Activated T-cell treated with anti-CD3 and anti-CD28 coated beads, Interleukin-2, amount 50 U/mL, for 72 hours (primary cell): ENCODE measurements at regions not wholly inside any gene's neighbourhood (a gene's known extent, or its start where the extent isn't known, plus 50 kb on each side); places are given as distances from the start of the nearest gene placed in this dataset.

Experiments used
- ATAC-seq, 2 donors: fragments of 150-1000 bp; cut with Tn5 transposase; replicated peaks in 1 of 2; 2 replicates each; pipeline ENCODE4 v1.10.0; 2021; ENCODE audit warnings: moderate library complexity in 2 of 2, mild to moderate bottlenecking in 1 of 2
- DNase-seq, 2 donors: peaks; one replicate each; pipeline ENCODE4 v3.0.0; 2021 to 2022; ENCODE audit warnings: mixed read lengths in 1 of 2
- H3K27ac Mint-ChIP-seq: one replicate; pipeline ENCODE4 v1.8.0; 2022; ENCODE audit warnings: mild to moderate bottlenecking, moderate library complexity, mixed read lengths
- H3K27me3 Mint-ChIP-seq: one replicate; pipeline ENCODE4 v1.8.0; 2022; ENCODE audit warnings: low read depth, mixed read lengths
- H3K36me3 Mint-ChIP-seq, 2 donors: one replicate each; pipeline ENCODE4 v1.8.0; 2022; ENCODE audit warnings: mixed read lengths in 2 of 2, mild to moderate bottlenecking in 1 of 2; ENCODE audit not compliant: insufficient read depth in 2 of 2
- H3K4me1 Mint-ChIP-seq: one replicate; pipeline ENCODE4 v1.8.0; 2022; ENCODE audit warnings: low read depth, mixed read lengths
- H3K4me3 Mint-ChIP-seq, 2 donors: one replicate each; pipeline ENCODE4 v1.8.0; 2022; ENCODE audit warnings: mild to moderate bottlenecking in 2 of 2, mixed read lengths in 2 of 2, moderate library complexity in 2 of 2
- H3K9me3 Mint-ChIP-seq, 2 donors: one replicate each; pipeline ENCODE4 v1.8.0; 2022; ENCODE audit warnings: mixed read lengths in 2 of 2

DNA sequence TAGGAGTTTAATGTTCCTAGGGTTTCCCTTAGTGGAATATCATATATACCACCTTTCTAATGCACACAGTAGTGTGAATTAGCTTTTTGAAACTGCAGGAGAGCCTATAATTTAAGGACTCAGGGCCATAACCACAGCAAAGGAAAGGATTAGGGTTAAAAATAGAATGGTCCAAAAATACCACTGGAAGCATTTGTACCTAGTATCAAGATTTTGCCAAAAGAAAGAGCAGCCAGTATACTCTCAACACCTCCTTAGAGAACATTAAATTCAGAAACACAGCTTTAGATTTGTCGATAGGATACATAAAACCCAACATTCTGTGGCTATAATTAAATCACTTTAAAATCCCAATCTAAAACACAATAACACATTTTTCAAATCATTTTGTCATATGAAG, 634.9 kb downstream of the EPHA4 start:
- Mint-ChIP-seq H3K36me3 (no peaks in the 10 kb centered on the region), H3K4me3 (no peak overlapping the region), H3K4me1 (peaks cover 5% of the 10 kb centered on the region), H3K27ac (no peak overlapping the region), H3K9me3 (no peaks in the 10 kb centered on the region), H3K27me3 (no peaks in the 10 kb centered on the region)
- ATAC-seq, result no peak
- no peak for DNase-seq

DNA sequence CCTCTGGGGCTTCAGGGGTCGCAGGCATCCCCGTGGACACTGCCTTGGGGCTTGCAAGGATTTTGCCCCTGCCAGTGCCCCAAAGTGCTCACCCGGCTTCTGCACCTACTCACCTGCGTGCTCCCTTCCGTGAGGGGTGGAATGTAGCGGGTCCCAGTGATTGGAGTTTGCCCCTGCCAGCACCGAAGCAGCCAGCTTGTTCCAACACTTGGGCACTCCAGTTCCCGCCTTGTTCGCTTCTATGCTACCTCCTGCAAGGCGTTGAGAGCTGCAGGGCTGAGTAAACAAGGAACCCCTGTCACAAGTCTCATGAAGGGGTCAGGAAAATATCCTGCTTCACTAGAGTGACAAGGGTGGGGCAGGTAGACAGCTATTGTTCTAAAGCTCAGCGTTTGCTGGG, 631.5 kb downstream of the EPHA4 start:
- H3K9me3 Mint-ChIP-seq, result no peaks in the 10 kb centered on the region
- no peak overlapping the region for H3K27ac Mint-ChIP-seq
- no peaks in the 10 kb centered on the region for H3K27me3 Mint-ChIP-seq
- DNase-seq (no peak), ATAC-seq (no peak)
- no peak overlapping the region for H3K4me3 Mint-ChIP-seq
- H3K36me3 Mint-ChIP-seq, result no peaks in the 10 kb centered on the region
- H3K4me1 Mint-ChIP-seq, result peaks cover 2% of the 10 kb centered on the region

DNA sequence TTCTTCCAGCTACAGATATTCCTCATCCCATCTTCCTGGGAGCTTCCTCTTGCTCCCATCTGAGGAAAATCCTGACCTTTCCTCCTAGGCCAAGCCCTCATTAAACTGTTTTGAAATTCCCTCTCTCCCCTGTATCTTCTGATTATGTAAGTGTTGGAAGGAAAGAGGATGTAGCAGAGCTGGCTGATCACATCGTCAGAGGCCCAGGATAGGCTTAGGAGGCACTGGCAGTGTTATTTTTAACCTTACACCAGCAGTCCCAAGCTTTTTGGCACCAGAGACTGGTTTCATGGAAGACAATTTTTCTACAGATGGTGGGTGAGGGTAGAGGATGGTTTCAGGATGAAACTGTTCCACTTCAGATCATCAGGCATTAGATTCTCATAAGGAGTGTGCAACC, 630.4 kb downstream of the EPHA4 start:
- Mint-ChIP-seq H3K4me3 (no peak overlapping the region), H3K4me1 (no peaks in the 10 kb centered on the region), H3K36me3 (no peaks in the 10 kb centered on the region), H3K27ac (no peak overlapping the region), H3K27me3 (no peaks in the 10 kb centered on the region), H3K9me3 (no peaks in the 10 kb centered on the region)
- ATAC-seq (no peak), DNase-seq (no peak)

DNA sequence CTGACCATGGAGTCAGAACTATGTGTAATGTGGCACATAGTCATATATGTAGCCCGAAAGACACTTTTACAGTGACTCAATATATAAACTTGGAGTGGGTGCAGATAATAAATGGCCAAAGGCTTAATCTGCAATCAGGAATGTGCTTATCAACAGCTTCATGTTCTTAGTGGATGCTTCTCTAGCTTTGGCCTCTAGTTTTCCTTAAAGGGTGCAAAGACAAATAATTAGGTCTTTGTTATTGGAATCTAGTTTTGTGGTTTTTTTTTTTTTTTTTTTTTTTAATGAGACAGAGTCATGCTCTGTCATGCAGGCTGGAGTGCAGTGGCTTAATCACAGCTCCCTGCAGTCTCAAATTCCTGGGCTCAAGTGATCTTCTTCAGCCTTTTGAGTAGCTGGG, 625.6 kb downstream of the EPHA4 start:
- no peak for ATAC-seq
- Mint-ChIP-seq H3K4me1 (no peaks in the 10 kb centered on the region), H3K27me3 (peaks cover 7% of the 10 kb centered on the region), H3K27ac (no peak overlapping the region), H3K36me3 (no peaks in the 10 kb centered on the region), H3K9me3 (no peaks in the 10 kb centered on the region), H3K4me3 (no peak overlapping the region)
- DNase-seq, result no peak

DNA sequence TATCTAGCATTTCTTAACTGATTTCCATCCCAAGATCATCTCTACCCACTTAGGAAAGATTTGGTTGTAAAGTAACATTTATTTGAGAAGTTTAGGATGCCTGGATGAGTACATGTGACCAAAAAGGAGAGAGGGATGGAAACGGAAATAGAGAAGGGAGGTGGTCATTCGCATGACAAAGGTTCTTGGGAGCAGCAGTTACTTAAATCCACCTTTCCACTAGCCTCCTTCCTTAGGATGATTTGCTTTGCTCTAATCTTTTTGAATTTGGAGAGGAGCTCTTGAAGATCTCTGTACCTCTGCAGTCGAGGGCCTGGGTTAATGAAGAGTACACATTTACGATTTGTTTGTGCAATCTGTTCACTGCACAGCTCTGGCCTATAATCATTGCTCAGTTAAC, 623.5 kb downstream of the EPHA4 start:
- no peak overlapping the region for H3K27ac Mint-ChIP-seq
- H3K9me3 Mint-ChIP-seq, result peaks cover 3% of the 10 kb centered on the region in 2 donors
- no peak overlapping the region for H3K4me3 Mint-ChIP-seq
- no peaks in the 10 kb centered on the region for H3K36me3 Mint-ChIP-seq
- H3K4me1 Mint-ChIP-seq, result no peaks in the 10 kb centered on the region
- peaks cover 7% of the 10 kb centered on the region for H3K27me3 Mint-ChIP-seq
- no peak for ATAC-seq
- no peak for DNase-seq

DNA sequence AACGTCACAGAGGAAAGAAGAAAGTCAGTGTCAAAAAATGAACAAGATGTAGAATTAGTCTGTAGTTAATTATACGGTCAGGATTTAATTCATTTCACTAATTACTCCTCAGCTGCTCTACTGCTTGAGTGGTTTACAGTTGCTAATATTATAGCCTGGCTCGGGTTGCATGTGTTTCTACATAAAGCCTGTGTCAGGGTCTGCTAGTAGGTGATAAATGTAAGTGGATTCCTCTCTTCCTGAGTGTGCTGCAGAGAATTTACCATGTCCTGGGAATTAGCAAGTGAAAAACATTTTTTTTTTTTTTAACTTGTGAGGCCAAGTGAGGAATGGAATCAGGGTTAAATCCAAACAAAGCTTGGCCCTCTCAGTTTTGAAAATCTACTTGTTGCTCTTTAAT, 622.6 kb downstream of the EPHA4 start:
- ATAC-seq (no peak), DNase-seq (no peak)
- H3K9me3 Mint-ChIP-seq, result peaks cover 3% of the 10 kb centered on the region in 2 donors
- no peaks in the 10 kb centered on the region for H3K4me1 Mint-ChIP-seq
- H3K36me3 Mint-ChIP-seq, result no peaks in the 10 kb centered on the region
- H3K27me3 Mint-ChIP-seq, result peaks cover 7% of the 10 kb centered on the region
- H3K27ac Mint-ChIP-seq, result no peak overlapping the region
- no peak overlapping the region for H3K4me3 Mint-ChIP-seq

DNA sequence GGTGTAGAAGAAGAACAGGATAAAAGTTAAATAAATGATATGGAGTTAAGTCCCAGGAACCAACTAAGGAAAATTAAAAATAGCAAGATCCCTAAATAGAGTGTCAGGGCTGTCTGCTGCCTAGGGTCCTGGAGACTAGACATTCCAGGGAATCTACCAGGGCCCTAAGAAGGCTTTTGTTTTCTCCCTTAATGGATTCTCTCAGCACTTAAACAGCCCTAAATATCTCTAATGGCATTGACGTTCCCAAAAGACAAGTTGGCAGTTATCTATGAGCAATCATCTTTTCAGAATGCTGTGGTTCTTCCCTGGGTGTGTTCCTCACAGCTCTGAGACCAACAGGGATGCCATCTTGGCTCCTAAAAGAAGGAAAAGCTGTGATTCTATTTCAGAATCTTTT, 616.3 kb downstream of the EPHA4 start:
- no peak overlapping the region for H3K27ac Mint-ChIP-seq
- no peak overlapping the region for H3K4me3 Mint-ChIP-seq
- DNase-seq (no peak), ATAC-seq (no peak)
- no peaks in the 10 kb centered on the region for H3K27me3 Mint-ChIP-seq
- H3K4me1 Mint-ChIP-seq, result no peaks in the 10 kb centered on the region
- H3K36me3 Mint-ChIP-seq, result no peaks in the 10 kb centered on the region
- peaks cover 3% of the 10 kb centered on the region in 2 donors for H3K9me3 Mint-ChIP-seq

DNA sequence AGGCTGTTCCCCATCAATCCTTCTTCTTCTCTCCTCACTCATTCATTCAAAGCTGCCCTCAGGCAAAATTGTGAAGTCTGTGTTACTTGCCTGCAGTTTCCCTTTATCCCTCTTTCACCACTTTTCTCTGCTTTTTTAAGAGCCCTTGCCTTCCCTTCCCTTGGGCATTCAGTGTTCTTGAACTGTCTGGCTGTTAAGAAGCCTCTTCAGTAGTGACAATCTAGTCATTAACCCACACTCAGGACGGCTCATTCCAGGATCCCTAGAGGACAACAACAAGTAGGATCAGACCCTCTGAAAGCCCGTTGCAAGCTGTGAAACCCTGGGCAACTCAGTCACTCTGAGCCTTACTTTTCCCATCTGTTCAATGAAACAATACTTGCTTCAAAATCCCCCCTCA, 615.7 kb downstream of the EPHA4 start:
- no peaks in the 10 kb centered on the region for H3K27me3 Mint-ChIP-seq
- no peak for DNase-seq
- ATAC-seq, result no peak
- no peak overlapping the region for H3K27ac Mint-ChIP-seq
- H3K4me3 Mint-ChIP-seq, result no peak overlapping the region
- no peaks in the 10 kb centered on the region for H3K4me1 Mint-ChIP-seq
- H3K36me3 Mint-ChIP-seq, result no peaks in the 10 kb centered on the region
- peaks cover 3% of the 10 kb centered on the region in 2 donors for H3K9me3 Mint-ChIP-seq

DNA sequence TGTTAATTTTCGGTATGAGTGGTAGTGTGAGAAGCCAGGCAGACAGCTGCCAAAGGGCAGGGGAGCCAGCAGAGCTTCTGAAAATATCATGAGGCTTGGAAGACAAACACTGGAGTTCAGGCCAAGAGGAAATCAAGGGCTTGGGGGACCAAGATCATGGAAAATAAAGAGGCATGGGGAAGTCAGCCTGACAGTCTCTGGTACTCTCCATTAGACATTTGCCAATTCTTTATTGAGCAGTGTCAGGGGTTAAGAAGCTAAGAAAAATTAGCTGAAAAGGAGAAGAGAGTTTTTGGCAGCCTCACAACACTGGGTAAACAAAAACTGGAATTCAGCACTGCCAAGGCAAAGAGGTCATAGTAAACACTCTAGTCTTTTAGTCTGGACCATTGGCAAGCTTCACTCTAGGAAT, 612.7 kb downstream of the EPHA4 start:
- ATAC-seq (no peak), DNase-seq (no peak)
- Mint-ChIP-seq H3K4me3 (no peak overlapping the region), H3K4me1 (no peaks in the 10 kb centered on the region), H3K27me3 (no peaks in the 10 kb centered on the region), H3K36me3 (no peaks in the 10 kb centered on the region), H3K9me3 (no peaks in the 10 kb centered on the region), H3K27ac (no peak overlapping the region)

DNA sequence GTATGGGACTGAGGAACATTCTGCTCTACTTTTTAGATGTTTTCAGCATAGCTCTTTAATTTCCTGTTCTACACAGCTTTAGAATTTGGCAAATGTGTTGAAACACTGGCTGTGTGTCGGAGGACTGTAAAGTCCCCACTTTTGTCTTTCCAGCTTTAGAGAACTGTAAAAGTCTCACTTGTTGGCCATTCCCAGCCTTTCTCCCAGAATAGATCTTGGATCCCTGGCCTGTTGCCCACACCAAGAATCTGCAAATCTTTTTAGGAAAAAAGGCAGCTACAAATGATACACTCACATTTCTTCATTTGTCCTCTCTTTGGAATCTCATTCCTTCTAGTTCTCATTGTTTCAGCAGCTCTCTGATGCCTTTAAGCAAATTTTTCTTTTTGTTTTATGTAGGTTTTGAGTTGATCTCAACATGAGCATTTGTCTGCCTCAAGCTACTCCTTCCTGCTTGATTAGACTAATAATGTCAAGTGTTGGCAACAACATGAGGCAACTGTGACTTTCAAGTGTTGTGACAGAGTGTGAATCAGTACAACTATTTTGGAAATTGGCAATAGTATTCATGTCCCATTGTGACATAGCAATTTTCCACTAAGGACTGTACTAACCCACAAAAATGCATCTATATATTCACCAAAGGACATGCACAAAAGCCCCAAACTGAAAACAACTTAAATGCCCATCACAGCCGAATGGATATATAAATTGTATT, 610.8 kb downstream of the EPHA4 start:
- Mint-ChIP-seq H3K27me3 (no peaks in the 10 kb centered on the region), H3K36me3 (no peaks in the 10 kb centered on the region)

DNA sequence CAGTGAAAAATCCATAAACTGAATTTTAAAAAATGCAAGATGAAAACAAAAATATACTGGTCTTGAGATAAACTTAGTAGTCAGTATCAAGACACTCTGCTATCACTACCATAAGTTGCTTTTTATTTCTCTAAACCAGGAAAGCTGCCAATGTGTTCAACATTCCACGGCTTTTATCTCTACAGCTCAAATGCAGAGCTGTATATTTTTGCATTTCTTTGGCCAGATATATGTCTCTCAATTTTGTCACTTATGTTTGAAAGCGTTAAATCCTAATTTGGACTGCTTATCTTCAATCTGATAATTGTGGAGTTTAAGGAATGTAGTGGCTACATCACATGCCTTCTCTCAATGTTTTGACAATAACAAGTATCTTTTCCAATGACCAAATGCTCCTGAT, 609.5 kb downstream of the EPHA4 start:
- no peak overlapping the region for H3K27ac Mint-ChIP-seq
- DNase-seq (no peak), ATAC-seq (no peak)
- H3K4me3 Mint-ChIP-seq, result no peak overlapping the region
- H3K27me3 Mint-ChIP-seq, result no peaks in the 10 kb centered on the region
- H3K36me3 Mint-ChIP-seq, result no peaks in the 10 kb centered on the region
- H3K4me1 Mint-ChIP-seq, result no peaks in the 10 kb centered on the region
- H3K9me3 Mint-ChIP-seq, result no peaks in the 10 kb centered on the region

More for the DNA sequence above, 610.8 kb downstream of the EPHA4 start:
- H3K9me3 Mint-ChIP-seq, result no peaks in the 10 kb centered on the region
- DNase-seq (no peak), ATAC-seq (no peak)
- H3K4me3 Mint-ChIP-seq, result no peak overlapping the region
- H3K27ac Mint-ChIP-seq, result no peak overlapping the region
- H3K4me1 Mint-ChIP-seq, result no peaks in the 10 kb centered on the region

DNA sequence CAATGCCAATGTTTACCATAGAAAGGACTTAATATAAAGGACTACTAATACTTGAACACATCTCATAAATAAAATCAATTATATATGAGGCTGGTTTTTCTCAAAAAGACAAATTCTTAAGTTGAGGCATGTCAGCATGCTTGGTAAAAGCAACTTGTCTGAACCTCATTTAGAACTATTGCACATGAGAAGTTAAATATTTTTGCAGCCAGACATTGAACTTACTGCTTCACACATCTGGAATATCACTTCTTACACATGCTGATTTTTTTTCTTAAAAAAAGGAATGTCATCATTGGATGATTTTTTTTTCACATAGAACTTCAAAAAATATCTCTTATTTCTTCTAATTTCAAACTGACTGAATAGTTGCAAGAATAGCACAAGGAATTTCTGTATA, 609.0 kb downstream of the EPHA4 start:
- no peaks in the 10 kb centered on the region for H3K27me3 Mint-ChIP-seq
- DNase-seq, result no peak
- no peaks in the 10 kb centered on the region for H3K4me1 Mint-ChIP-seq
- H3K4me3 Mint-ChIP-seq, result no peak overlapping the region
- ATAC-seq, result no peak
- no peak overlapping the region for H3K27ac Mint-ChIP-seq
- H3K36me3 Mint-ChIP-seq, result no peaks in the 10 kb centered on the region
- no peaks in the 10 kb centered on the region for H3K9me3 Mint-ChIP-seq

DNA sequence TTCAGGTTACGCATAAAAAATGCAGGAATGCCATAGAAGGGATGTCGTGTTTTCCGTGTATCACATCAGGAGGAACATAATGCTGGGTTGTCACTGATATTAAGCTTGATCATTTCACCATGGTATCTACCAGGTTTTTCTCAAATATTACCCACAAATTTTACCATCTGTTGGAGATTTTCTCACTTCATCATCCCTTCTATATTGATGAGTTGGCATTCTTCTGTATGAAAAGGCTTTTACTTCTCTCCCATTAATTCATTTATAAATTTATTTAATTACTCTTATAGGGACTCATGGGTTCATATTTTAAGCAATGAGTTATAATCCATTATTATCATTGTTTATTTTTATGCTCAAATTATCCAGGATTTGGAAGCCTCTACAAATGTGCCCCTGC, 608.2 kb downstream of the EPHA4 start:
- H3K36me3 Mint-ChIP-seq, result no peaks in the 10 kb centered on the region
- no peaks in the 10 kb centered on the region for H3K27me3 Mint-ChIP-seq
- H3K27ac Mint-ChIP-seq, result no peak overlapping the region
- H3K4me1 Mint-ChIP-seq, result no peaks in the 10 kb centered on the region
- H3K9me3 Mint-ChIP-seq, result no peaks in the 10 kb centered on the region
- ATAC-seq (no peak), DNase-seq (no peak)
- no peak overlapping the region for H3K4me3 Mint-ChIP-seq

DNA sequence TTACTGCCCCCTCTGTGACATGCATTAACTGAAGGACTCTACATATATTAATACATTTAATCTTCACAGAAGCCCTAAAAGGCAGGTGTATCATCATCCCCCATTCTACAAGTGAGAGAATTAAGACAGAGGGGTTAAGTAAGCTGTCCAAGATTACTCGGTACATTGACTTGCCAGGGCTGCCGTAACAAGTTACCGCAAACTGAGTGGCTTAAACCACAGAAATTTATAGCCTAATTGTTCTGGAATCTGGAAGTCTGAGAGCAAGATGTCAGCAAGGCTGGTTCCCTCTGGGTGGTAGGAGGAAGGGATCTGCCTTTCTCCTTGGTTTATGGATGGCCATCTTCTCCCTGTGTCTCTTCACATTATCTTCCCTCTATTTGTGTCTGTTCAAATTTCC, 605.5 kb downstream of the EPHA4 start:
- H3K27ac Mint-ChIP-seq, result no peak overlapping the region
- no peaks in the 10 kb centered on the region for H3K9me3 Mint-ChIP-seq
- no peaks in the 10 kb centered on the region for H3K4me1 Mint-ChIP-seq
- no peaks in the 10 kb centered on the region for H3K36me3 Mint-ChIP-seq
- ATAC-seq (no peak), DNase-seq (no peak)
- H3K27me3 Mint-ChIP-seq, result no peaks in the 10 kb centered on the region
- H3K4me3 Mint-ChIP-seq, result no peak overlapping the region
